ENCODE measurements at regions not wholly inside any gene's neighbourhood (a gene's known extent, or its start where the extent isn't known, plus 50 kb on each side); places are given as distances from the start of the nearest gene placed in this dataset.

GRCh38 chrX:104315555-104315954 lies 60.8 kb upstream of the ESX1 start:
- no peak overlapping the region for H3K4me3 ChIP-seq (ENCODE audit: low read depth, low read length)
- TF ChIP-seq CTCF (IDR thresholded peaks at IDR 0.05; ENCODE audit: borderline replicate concordance, insufficient read depth, low read depth, low read length): no peak

- no peak for TF ChIP-seq CTCF (IDR thresholded peaks at IDR 0.05; ENCODE audit: borderline replicate concordance, insufficient read depth, low read depth, low read length)
- H3K4me3 ChIP-seq (ENCODE audit: low read depth, low read length): no peak overlapping the region
Measured at GRCh38 chrX:104310657-104311254, 56.0 kb upstream of the ESX1 start.

- H3K4me3 ChIP-seq (ENCODE audit: low read depth, low read length): no peak overlapping the region
- no peak for TF ChIP-seq CTCF (IDR thresholded peaks at IDR 0.05; ENCODE audit: borderline replicate concordance, insufficient read depth, low read depth, low read length)
Measured at GRCh38 chrX:104310090-104310489, 55.4 kb upstream of the ESX1 start.

- TF ChIP-seq CTCF (IDR thresholded peaks at IDR 0.05; ENCODE audit: borderline replicate concordance, insufficient read depth, low read depth, low read length): no peak
- no peak overlapping the region for H3K4me3 ChIP-seq (ENCODE audit: low read depth, low read length)
Measured at GRCh38 chrX:104309169-104309568, 54.4 kb upstream of the ESX1 start.

- no peak overlapping the region for H3K4me3 ChIP-seq (ENCODE audit: low read depth, low read length)
- TF ChIP-seq CTCF (IDR thresholded peaks at IDR 0.05; ENCODE audit: borderline replicate concordance, insufficient read depth, low read depth, low read length): no peak
Measured at GRCh38 chrX:104307341-104307740, 52.6 kb upstream of the ESX1 start.

- TF ChIP-seq CTCF (IDR thresholded peaks at IDR 0.05; ENCODE audit: borderline replicate concordance, insufficient read depth, low read depth, low read length): no peak
Measured at GRCh38 chrX:104306180-104306579, 51.4 kb upstream of the ESX1 start.

More at GRCh38 chrX:104306180-104306579, 51.4 kb upstream of the ESX1 start:
- no peak overlapping the region for H3K4me3 ChIP-seq (ENCODE audit: low read depth, low read length)

Data from GM12875 (cell line).